ENCODE measurements at regions not wholly inside any gene's neighbourhood (a gene's known extent, or its start where the extent isn't known, plus 50 kb on each side); places are given as distances from the start of the nearest gene placed in this dataset.

DNA sequence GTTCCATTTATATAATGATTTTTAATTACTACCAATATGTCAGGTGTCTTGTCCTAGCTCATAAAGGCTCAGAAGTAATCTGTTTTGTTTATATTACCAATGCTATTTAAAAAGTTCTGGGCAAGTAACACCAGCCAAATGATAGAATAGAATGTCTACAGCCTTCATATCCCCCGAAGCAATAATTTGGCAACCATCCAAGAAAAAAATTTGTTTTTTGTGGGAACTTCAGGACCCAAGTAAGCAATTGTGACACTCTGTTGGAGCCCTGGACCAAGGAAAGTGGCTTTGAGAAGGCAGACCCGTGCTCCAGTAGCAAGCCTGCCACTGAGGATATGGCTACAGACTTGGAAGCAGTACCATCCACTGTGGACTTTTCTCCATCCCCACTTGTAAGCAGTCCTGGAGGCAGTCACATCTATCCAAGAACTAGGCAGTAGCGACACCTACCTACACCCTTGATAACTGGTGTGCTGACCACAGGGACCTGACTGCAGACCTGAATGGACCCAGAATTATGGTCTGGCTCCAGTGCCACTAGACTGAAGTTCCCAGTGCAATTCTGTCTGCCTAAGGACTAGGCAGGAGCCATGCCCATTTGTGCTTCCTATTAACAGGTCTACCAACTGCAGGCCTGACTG, 870.7 kb upstream of the ADGRL2 start:
- no peak for DNase-seq

DNA sequence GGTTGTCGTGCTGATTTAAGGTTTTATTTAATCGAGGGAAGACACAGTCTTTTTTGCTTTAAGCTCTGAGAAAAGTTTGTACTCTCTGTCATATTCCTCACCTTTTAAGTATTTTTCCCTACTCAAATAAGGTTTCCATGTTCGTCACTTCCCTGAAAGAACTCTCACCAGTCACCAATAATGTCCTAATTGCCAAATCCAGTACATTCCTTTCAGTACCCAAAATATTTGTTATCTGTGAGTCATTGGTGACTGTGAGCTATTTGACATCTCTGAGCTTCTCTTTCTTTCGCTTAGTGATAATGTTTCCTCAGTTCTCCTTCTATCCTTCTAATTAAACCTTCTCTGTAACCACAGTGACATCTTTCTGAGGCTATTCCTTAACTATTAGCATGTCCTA, 874.2 kb upstream of the ADGRL2 start:
- DNase-seq: no peak

DNA sequence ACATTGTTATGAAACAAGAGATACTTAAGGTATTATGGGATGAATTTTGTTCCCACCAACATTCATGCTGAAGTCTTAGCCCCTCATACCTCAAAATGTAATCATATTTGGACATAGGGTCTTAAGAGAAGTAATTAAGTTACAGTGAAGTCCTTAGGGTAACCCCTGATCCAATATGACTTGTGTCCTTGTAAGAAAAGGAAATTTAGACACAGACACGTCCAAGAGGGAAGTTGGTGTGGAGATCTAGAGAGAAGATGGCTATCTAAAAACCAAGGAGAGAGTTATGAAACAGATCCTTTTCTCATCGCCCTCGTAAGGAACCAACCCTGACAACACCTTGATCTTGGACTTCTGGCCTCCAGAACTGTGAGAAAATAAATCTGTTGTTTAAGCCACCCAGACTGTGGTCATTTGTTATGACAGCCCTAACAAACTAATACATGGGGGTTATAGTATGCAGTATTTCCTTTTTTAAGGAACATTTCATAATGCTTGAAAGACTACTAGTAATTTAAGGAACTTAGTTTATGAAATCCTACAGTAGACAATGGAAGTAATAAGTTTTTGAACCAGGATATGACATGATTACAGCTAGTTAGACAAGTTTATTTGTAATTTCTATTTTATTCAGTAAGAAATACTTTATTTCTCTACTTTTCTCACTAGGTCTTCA, 875.5 kb upstream of the ADGRL2 start:
- peak; percentile 3 for DNase-seq

DNA sequence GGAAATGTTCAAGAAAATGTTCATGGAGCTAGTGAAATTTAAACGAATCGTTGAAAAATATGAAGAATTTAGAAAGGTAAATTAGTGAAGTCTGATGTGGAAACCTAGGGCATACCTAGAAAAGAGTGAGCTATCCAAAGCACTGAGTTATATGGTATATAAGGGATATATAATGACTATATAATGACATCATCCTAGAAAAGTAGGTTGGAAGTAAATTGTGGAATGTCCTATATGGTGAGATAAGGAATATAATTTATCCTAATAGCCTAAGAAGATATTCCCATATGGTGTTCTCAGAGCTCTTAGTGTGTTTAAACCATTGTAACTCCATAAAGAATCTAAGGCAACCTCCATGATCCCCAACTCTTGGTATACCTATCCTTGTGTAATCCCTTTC, 876.4 kb upstream of the ADGRL2 start:
- no peak for DNase-seq

DNA sequence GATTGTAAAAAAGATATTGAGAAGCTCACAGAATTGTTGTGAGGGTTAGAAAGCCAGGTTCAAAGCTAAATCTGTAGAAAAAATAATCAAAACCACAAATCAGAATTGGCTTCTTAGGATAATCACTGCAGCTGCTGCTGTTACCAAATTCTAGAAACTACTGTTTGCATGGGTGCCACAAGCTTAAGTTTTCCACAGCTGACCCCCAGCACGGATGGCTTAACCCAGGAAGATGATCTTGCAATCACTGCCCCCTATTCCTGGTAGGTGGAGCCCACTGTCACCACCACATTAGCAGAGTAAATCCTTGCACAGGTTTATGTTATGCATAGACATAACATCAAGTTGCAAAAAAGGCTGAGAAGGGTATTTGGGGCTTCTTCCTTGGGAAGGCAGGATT, 877.8 kb upstream of the ADGRL2 start:
- DNase-seq: no peak

DNA sequence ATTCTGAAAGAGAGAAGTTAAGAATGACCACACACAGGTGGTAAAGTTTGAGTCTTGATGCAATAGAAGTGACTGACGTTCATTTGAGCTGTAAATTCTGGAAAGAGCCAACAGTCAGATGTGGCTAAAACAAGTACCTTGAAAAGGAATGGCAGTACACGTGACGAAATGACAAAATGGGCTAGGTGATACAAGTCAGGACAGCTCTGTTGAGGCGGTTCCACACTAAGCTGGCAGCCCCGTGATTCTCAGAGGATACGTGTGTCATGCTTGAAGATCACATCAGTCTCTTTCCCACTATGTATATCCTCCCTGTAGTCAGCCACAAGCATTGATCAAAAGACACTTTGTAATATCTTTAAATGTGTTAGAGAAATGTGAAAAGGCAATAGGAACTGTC, 881.3 kb upstream of the ADGRL2 start:
- DNase-seq: no peak

DNA sequence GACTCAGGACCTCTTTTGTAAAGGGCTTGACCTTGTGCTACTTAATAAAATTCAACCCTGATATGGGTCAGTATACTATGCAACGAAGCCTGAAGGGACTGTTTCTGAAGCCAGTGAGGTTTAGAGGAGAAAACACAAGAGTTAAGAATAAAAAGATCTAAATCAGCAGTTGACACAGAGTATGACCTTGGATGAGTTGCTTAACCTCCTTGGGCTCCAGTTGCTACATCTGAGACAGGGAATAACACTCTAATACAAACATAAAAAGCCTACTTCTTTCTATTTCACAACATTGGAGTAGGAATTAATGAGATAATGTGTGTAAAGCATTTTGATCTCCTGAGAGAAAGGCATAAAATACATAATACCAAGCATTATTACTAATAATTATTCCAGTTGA, 882.4 kb upstream of the ADGRL2 start:
- DNase-seq: no peak

DNA sequence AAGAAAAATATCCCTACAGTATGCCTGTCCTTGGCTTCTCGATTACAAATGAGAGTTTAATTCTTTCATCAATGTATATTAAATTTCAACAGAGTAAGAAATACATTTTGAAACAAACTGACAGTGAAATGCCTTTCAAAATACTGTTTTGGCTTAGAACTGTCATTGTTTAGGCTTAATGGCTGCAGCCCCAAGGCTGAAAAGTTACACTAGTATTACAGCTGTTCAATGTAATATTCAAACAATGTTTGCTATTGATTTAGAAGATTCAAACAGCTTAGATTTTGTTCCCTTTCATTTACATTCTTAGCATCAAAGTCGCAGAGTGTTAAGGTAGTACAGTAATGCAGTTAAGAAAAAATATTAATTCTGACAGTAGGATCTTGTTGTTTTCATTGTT, 882.9 kb upstream of the ADGRL2 start:
- DNase-seq: no peak

DNA sequence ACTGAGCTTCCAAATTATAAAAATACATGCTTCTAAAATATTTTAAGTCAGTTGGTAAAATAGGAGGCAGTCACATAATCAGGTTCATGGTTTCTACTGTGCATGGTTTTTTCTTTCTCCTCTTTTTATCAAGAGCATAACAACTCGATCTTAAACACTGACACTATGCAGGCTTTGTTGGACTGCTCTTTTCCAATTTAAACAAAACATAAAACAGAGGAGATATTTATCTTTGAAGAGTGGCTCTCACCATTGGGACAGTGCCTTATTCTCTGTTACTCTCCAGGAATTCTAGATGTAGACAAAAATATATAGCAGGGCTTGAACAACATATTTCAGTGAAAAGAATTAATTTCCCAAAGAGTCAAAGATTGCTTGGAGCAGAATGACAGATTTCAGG, 883.5 kb upstream of the ADGRL2 start:
- DNase-seq: no peak

DNA sequence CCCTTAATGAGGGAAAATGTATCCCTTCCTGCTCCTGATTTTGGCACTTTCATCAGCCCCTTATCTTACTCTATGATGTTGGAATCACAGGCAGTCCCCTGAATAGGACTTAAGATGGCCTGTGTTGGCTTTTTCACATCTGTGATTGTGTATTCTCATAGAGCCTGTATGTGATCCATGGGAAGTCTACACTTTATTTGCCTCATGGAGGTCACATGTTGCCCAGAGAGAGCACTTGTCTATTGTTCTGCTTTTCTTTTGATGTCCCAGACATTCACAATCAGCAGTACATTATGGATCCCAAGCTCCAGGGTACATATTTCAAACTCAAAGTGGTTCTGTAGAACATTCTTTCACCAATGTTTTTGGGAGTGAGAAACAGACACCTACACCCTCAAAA, 885.2 kb upstream of the ADGRL2 start:
- no peak for DNase-seq

DNA sequence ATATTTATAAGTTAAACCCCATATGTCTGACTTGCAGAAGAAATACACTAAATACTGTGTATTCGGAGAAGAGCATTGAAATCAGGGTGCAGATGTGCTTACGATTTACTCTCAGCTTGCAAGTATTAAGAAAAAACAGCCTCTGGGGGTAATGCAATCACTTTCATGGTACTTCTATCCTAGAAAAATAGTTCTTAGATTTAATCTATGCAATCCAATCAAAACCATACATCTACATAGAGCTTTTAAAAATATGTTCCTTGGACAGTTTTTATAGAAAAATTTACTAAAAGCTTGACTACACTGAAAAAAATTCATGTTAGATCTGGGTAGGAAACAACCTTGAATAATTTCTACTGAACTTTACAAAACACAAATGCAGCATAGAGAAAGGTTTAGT, 890.3 kb upstream of the ADGRL2 start:
- DNase-seq: no peak

DNA sequence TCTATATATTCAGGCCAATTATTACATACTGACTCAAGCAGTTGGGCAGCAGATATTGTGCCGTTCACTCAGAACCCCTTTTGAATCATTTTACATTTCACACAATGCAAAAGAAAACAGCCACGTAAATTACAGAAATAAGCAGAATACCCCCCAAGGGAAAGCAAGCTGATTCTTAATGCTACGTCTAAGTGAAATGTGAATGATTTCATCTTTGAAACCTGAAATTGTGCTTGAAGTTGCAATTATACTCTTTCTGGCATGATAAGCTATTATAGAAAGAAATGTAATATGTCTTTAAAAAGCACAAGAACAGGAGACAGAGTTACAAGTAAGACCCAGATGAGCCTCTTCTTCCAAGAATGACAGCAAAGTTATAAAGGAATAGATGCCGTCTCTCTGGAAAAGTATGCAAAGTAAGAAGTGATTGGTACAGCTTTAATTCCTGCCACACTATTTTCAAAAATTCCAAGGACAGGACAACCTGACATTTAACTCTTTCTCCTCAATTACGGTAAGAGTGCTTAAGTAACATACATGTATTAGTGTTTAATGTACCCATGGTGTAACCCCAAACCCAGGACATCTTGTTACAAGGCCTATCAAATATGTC, 891.5 kb upstream of the ADGRL2 start:
- no peak for DNase-seq

DNA sequence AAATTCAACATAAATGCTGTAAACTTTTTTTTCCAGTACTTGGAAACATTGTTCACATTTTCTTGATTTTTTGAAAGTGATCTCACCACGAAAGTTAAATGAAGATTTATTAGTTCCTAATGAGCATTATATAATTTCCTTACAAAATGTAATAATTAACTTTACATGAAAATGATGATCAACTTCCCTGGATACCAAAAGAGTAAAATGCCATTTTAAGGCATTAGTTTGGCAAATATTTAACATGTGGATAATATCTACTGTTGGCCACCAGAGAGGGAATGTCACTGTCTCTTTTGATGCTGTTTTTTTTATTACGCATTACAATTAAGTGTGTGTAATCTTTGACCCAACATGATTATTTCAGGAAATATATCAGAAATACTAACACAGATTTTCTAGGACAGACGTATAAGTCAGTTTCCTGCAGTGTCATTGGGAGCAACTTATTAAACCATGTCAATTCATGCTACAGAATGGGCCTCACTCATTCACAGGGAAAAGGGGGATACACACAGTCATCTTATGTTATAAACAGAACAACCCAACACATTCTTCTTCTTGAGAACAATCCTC, 903.9 kb upstream of the ADGRL2 start:
- no peak for DNase-seq

DNA sequence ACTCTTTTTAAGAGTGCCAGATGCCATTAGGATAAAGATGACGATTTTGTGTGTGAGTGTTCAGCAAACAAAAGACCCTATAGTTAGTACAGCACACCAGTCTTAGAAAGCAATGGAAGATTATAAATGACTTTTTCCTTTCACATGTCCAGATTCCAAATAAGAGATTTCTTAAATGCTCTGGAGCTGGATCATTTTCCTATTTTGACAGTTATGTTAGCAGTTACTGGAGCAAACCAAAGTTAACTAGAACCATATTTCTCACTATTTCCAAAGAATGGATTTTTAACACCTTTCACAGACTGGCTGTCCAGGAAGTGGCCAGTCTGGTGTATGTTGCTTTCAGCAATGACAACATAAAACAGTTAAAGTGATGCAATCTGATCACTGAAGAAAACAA, 905.8 kb upstream of the ADGRL2 start:
- no peak for DNase-seq

DNA sequence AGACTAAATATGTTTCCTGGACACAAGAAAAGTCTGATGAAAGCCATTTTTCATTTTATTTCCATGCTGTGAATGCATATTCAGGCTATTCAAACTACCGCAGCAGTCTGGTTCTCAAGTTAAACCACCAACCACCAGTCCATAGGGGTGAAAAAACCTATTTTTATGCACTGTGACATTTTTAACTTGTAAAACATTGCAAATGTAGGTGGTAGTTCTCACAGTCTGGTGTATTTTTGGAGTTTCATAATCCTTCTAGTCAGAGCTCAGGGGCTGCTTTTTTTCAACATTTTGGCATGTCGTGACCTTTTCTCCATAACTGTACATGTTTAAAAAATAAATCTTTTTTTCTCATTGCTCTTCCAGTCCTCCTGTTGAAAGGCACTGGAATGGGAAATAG, 907.6 kb upstream of the ADGRL2 start:
- no peak for DNase-seq

DNA sequence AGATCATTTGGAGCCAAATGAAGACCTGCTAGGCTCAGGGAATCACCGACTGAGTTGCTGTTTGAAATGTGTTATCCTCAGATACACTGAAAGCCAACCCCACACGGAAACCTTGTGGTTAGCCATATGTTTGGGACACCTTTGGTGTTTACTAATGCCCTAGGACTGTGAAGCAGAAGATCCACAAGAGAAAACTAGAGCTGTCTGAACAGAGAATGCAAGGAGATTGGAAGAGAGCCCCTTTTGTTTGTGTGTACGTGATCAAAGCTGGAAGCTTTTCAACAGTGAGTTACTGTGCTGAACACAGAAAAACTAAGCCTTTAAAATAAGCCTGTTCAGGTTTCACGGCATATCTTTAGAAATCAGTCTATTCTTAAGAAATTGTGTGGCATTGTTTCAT, 908.2 kb upstream of the ADGRL2 start:
- no peak for DNase-seq

DNA sequence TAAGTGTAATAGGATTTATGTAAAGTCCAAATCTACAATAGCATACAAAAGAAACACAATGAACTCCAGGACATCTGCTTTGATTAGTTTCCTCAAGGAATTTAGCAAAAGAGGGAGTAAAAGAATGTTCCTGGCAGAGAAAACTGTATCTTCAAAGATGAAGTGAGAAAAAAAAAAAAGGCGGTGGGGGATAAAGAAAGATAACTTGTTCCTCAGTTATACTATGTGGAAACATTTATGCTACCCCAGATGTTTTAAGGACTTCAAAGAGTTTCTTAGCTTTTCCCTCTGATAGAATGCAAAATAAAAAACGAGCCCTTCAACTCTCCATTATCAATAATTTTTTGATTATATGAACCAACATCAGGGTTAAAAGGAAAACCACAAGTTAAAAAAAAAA, 908.9 kb upstream of the ADGRL2 start:
- DNase-seq: no peak

DNA sequence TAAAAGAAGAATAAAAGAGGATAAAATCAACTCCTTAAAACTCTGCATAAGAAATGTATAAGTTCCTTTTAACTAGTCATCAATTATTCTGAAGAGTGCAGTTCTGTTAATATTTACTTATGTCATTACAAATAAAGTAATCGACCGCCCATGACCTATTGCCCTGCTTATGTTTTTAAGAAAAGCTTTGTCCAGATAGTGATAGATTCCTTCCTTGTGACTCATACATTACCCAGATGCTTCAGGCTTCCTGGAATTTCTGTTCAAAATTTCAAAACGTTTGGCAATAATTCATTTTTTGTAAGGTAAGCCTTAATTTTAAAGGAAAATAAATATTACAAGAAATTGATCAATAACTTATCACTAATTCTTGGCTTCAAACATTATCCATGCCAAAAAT, 918.2 kb upstream of the ADGRL2 start:
- no peak for DNase-seq

DNA sequence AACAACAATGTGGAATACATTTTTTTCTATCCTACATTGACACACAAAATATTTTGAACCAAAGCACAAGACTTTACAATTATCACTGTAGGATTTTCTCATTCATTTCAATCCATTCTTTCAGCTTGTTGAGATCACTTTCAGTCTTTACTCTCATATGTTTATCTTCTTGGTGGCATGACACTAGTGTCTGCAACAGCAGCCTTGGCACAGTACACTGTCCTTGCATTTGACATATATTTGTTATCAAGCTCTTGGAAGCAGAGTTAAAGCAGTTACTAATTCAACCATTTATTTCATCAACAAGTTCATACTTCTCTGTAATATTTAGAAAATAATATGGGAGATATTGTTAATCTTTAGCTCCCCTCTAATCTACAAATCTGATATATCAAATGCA, 922.4 kb upstream of the ADGRL2 start:
- DNase-seq: no peak

DNA sequence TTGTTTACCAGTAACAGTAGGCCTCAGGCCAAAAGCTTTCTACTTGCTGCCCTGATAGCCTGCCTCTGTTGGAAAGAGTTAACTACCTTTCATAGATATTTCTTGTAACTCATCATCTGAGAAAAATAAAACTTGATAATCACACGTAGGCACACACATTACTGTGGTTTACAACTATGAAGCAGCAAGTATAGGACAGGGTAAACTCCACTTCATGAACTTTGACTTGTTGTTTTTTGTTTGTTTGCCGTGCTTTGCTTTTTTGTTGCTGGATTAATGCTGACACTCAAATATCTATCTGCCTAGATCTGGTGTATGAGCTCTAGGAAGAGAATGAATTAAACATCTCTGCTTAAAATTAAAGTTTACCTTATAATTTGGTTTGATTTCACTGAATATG, 924.7 kb upstream of the ADGRL2 start:
- DNase-seq: no peak

DNA sequence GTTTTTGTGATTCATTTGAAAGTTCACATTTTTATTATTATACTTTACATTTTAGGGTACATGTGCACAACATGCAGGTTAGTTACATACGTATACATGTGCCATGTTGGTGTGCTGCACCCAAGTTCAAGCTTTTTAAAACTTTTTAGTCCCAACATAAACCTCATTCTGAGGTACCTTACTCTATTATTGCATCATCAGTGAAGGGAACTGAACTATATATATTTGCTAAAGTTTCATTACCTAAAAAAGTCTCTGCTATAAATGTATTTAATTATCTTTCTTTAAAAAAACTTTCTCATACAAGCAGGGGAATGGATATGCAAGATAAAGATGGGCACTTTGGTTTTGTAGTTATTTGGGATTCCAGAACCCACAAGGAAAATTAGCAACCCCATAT, 931.4 kb upstream of the ADGRL2 start:
- DNase-seq: no peak

DNA sequence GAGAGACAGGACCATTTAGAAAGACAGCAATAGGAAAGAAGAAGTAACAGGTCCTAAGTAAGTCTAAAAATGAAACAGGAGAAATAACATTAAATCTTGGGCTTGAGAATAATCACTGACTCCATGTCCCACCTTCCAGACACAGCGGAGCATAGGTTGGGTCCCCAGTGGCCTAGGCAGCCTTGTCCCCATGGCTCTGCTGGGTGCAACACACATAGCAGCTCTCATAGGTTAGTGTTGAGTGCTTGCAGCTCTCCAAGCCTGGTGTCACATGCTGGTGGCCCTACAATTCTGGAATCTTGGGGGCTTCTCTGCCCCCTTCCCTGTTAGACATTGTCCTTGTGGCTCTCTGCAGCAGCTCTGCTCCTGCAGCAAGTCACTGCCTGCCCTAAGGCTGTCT, 952.8 kb upstream of the ADGRL2 start:
- no peak for DNase-seq

DNA sequence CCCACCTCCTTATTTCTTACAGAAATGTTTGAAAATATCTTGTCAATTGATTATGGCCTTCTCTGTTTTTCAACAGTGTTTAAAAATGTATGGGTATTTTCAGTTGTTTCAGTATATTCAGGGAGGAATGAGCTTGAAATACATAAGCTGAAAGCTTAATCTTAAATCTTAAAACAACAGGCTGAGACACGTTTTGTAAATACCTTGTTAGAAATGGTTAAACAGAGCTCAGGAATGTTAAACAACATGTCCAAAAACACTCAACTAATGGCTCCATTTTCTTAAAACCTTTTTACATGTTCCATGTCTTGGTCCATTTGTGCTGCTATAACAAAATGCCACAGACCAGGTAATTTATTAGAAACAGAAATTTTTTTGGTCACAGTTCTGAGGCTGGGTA, 953.8 kb upstream of the ADGRL2 start:
- no peak for DNase-seq

DNA sequence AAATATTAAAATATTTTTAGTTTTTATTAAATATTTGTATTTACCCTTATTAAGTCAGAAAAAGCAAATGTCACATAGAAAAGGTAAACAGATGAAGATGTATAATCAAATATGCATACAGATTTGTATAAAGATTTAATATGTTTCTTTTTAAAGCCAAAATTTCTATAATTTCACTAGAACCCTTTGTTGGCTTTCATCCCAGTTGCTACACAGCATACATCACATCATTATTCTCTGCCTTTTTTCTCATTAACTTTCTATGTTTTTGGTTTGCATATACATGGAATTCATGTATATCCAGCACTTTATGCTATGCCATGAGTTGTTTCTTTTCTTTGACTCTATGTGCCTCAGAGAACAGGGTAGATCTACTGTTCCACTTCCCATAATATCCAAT, 957.9 kb upstream of the ADGRL2 start:
- no peak for DNase-seq

DNA sequence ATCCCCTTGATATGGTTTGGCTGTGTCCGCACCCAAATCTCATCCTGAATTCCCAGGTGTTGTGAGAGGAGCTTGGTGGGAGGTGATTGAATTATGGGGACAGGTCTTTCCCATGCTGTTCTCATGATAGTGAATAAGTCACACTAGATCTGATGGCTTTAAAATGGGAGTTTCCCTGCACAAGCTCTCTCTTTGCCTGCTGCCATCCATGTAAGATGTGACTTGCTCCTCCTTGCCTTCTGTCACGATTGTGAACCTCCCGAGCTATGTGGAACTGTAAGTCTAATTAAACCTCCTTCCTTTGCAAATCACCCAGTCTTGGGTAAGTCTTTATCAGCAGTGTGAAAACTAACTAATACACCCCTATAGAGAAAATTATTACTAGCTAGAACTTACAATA, 959.5 kb upstream of the ADGRL2 start:
- no peak for DNase-seq

All from suppressor macrophage treated with lipopolysaccharide for 4 hours (primary cell).